SK-N-SH (cell line): ENCODE measurements at regions not wholly inside any gene's neighbourhood (a gene's known extent, or its start where the extent isn't known, plus 50 kb on each side); places are given as distances from the start of the nearest gene placed in this dataset.

Source experiments
- GABPA ChIP-seq: IDR thresholded peaks from 2 replicates; pipeline ENCODE4 v1.4.0; 2012; ENCODE audit warnings: low read depth, mild to moderate bottlenecking
- TF ChIP-seq, protein P1 (sequence below): fragments of 200-600 bp; sonication (generic); IDR thresholded peaks from 2 replicates; pipeline ENCODE4 v1.6.1; 2017; ENCODE audit warnings: antibody characterized with exemption, mild to moderate bottlenecking, moderate library complexity
- TF ChIP-seq, protein P2 (sequence below): IDR thresholded peaks from 2 replicates; pipeline ENCODE4 v1.6.1; 2012; ENCODE audit warnings: mild to moderate bottlenecking, low read depth, low read length, moderate library complexity

DNA sequence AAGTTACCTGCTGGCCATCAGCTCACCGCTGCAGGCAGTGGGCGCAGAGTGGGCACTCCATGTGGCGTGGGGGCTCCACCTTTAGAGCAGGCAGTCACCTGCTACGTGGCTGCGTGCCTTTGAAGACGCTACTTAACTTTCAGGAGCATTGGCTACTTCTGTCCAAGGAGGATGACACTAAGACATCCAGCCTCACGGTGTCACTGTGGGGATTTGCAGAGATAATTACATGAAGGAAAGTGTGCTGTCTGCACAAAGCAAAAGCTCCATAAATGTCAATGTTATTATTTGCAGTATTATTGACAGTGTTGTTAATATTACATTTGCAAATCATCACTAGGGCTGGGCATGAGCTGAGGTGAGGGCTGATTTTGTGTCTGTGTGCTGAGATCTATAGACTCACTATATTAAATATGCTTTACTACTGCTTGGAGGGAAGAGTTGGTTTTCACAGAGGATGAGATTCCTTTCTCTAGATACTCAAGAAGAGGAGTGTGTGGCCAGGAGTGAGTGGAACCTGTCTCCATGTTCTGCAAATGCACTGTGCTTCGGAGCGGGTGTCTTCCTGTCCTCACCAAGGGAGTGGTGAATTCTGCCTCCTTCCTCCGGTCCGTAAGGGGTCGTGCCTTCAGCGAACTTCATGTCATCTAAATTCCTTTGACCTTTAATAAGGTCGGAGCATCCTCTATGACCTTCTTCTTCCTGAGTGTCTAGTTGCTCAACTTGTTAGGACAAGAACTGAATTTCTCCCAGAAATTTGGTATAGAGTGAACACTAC lies 165.8 kb upstream of the SYNDIG1 start:
- TF ChIP-seq, protein P1, sequence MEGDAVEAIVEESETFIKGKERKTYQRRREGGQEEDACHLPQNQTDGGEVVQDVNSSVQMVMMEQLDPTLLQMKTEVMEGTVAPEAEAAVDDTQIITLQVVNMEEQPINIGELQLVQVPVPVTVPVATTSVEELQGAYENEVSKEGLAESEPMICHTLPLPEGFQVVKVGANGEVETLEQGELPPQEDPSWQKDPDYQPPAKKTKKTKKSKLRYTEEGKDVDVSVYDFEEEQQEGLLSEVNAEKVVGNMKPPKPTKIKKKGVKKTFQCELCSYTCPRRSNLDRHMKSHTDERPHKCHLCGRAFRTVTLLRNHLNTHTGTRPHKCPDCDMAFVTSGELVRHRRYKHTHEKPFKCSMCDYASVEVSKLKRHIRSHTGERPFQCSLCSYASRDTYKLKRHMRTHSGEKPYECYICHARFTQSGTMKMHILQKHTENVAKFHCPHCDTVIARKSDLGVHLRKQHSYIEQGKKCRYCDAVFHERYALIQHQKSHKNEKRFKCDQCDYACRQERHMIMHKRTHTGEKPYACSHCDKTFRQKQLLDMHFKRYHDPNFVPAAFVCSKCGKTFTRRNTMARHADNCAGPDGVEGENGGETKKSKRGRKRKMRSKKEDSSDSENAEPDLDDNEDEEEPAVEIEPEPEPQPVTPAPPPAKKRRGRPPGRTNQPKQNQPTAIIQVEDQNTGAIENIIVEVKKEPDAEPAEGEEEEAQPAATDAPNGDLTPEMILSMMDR = peak; percentile 18; the same call in 1 of the 2 replicates
- TF ChIP-seq, protein P2, sequence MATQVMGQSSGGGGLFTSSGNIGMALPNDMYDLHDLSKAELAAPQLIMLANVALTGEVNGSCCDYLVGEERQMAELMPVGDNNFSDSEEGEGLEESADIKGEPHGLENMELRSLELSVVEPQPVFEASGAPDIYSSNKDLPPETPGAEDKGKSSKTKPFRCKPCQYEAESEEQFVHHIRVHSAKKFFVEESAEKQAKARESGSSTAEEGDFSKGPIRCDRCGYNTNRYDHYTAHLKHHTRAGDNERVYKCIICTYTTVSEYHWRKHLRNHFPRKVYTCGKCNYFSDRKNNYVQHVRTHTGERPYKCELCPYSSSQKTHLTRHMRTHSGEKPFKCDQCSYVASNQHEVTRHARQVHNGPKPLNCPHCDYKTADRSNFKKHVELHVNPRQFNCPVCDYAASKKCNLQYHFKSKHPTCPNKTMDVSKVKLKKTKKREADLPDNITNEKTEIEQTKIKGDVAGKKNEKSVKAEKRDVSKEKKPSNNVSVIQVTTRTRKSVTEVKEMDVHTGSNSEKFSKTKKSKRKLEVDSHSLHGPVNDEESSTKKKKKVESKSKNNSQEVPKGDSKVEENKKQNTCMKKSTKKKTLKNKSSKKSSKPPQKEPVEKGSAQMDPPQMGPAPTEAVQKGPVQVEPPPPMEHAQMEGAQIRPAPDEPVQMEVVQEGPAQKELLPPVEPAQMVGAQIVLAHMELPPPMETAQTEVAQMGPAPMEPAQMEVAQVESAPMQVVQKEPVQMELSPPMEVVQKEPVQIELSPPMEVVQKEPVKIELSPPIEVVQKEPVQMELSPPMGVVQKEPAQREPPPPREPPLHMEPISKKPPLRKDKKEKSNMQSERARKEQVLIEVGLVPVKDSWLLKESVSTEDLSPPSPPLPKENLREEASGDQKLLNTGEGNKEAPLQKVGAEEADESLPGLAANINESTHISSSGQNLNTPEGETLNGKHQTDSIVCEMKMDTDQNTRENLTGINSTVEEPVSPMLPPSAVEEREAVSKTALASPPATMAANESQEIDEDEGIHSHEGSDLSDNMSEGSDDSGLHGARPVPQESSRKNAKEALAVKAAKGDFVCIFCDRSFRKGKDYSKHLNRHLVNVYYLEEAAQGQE = no peak
- TF ChIP-seq GABPA = no peak
